GM23338 (cell line): ENCODE measurements at regions not wholly inside any gene's neighbourhood (a gene's known extent, or its start where the extent isn't known, plus 50 kb on each side); places are given as distances from the start of the nearest gene placed in this dataset.

Source experiments
- EZH2 ChIP-seq: fragments of 200-600 bp; sonication (generic); IDR thresholded peaks from one replicate; pipeline ENCODE4 v1.8.0; 2017; ENCODE audit warnings: antibody characterized with exemption, mild to moderate bottlenecking, low read depth; ENCODE audit not compliant: unreplicated experiment
- JUNB ChIP-seq: IDR thresholded peaks from one replicate; pipeline ENCODE4 v1.6.1; 2016; ENCODE audit warnings: antibody characterized with exemption; ENCODE audit not compliant: unreplicated experiment
- STAT1 ChIP-seq: IDR thresholded peaks from one replicate; pipeline ENCODE4 v1.6.1; 2016; ENCODE audit warnings: antibody characterized with exemption; ENCODE audit not compliant: unreplicated experiment
- TF ChIP-seq, protein P1 (sequence below): IDR thresholded peaks from 2 replicates; pipeline ENCODE4 v1.6.1; 2016; ENCODE audit warnings: antibody characterized with exemption
- TF ChIP-seq, protein P2 (sequence below), 2 experiments: fragments of 200-600 bp in 1 of 2; sonication (generic) in 1 of 2; conservative IDR thresholded peaks; 2 replicates each; pipeline versions ENCODE4 v1.5.1 to v1.6.1; 2016 to 2017; ENCODE audit warnings: antibody characterized with exemption in 2 of 2, low read depth in 2 of 2, mild to moderate bottlenecking in 2 of 2, moderate library complexity in 1 of 2
- TF ChIP-seq, protein P3 (sequence below): IDR thresholded peaks from one replicate; pipeline ENCODE4 v1.6.1; 2018; ENCODE audit warnings: antibody characterized with exemption; ENCODE audit not compliant: unreplicated experiment

DNA sequence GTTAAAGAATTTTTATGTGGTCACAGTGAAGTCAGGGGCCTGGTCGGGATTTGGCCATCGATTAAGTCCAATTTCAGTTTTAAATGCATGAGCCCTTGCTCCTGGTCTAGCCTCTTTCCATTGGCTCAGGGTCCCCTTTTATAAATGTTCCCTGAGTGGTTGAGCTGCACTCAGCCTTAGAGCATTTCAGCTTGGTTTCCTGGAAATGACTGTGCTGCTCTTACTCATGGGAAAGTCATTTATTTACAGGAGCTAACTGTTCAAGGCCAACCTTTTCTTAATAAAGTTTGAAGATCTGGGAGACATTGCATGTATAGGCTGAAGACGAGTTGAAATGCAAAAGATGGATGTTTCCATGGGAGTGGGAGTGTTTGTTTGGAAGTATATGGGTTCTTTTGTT lies 98.8 kb upstream of the CLNK start:
- TF ChIP-seq JUNB (no peak), EZH2 (no peak), STAT1 (no peak)
- TF ChIP-seq, protein P1, sequence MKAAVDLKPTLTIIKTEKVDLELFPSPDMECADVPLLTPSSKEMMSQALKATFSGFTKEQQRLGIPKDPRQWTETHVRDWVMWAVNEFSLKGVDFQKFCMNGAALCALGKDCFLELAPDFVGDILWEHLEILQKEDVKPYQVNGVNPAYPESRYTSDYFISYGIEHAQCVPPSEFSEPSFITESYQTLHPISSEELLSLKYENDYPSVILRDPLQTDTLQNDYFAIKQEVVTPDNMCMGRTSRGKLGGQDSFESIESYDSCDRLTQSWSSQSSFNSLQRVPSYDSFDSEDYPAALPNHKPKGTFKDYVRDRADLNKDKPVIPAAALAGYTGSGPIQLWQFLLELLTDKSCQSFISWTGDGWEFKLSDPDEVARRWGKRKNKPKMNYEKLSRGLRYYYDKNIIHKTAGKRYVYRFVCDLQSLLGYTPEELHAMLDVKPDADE: no peak
- TF ChIP-seq, protein P2, sequence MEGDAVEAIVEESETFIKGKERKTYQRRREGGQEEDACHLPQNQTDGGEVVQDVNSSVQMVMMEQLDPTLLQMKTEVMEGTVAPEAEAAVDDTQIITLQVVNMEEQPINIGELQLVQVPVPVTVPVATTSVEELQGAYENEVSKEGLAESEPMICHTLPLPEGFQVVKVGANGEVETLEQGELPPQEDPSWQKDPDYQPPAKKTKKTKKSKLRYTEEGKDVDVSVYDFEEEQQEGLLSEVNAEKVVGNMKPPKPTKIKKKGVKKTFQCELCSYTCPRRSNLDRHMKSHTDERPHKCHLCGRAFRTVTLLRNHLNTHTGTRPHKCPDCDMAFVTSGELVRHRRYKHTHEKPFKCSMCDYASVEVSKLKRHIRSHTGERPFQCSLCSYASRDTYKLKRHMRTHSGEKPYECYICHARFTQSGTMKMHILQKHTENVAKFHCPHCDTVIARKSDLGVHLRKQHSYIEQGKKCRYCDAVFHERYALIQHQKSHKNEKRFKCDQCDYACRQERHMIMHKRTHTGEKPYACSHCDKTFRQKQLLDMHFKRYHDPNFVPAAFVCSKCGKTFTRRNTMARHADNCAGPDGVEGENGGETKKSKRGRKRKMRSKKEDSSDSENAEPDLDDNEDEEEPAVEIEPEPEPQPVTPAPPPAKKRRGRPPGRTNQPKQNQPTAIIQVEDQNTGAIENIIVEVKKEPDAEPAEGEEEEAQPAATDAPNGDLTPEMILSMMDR (conservative IDR thresholded peaks at IDR 0.05; ENCODE audit: low read depth in 2 of 2): no peak
- TF ChIP-seq, protein P3, sequence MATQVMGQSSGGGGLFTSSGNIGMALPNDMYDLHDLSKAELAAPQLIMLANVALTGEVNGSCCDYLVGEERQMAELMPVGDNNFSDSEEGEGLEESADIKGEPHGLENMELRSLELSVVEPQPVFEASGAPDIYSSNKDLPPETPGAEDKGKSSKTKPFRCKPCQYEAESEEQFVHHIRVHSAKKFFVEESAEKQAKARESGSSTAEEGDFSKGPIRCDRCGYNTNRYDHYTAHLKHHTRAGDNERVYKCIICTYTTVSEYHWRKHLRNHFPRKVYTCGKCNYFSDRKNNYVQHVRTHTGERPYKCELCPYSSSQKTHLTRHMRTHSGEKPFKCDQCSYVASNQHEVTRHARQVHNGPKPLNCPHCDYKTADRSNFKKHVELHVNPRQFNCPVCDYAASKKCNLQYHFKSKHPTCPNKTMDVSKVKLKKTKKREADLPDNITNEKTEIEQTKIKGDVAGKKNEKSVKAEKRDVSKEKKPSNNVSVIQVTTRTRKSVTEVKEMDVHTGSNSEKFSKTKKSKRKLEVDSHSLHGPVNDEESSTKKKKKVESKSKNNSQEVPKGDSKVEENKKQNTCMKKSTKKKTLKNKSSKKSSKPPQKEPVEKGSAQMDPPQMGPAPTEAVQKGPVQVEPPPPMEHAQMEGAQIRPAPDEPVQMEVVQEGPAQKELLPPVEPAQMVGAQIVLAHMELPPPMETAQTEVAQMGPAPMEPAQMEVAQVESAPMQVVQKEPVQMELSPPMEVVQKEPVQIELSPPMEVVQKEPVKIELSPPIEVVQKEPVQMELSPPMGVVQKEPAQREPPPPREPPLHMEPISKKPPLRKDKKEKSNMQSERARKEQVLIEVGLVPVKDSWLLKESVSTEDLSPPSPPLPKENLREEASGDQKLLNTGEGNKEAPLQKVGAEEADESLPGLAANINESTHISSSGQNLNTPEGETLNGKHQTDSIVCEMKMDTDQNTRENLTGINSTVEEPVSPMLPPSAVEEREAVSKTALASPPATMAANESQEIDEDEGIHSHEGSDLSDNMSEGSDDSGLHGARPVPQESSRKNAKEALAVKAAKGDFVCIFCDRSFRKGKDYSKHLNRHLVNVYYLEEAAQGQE: no peak
